RWPE1 (cell line): ENCODE measurements at regions not wholly inside any gene's neighbourhood (a gene's known extent, or its start where the extent isn't known, plus 50 kb on each side); places are given as distances from the start of the nearest gene placed in this dataset.
"Not testable (repeated sequence)": the region's sequence is repeated elsewhere in the genome, so short reads cannot be mapped to it uniquely, and the experiment has no call there.

ENCODE experiments used
- CTCF ChIA-PET: fragments of 350-600 bp; sonication (Branson Sonifier 250); formaldehyde crosslinking; extraction: SDS; loops from one replicate; lab custom pipeline; 2021; lab: Yijun Ruan, JAX
- POLR2A ChIA-PET: fragments of 400-600 bp; formaldehyde crosslinking; extraction: SDS; loops from one replicate; lab custom pipeline; 2020; ENCODE audit warnings: antibody characterized with exemption; ENCODE audit not compliant: low non-redundant PET; lab: Yijun Ruan, JAX
- DNase-seq: peaks from one replicate; pipeline ENCODE4 v3.0.0; 2012; ENCODE audit warnings: low spot score
- H3K27ac ChIP-seq: fragments of 450-650 bp; 2 replicates; pipeline ENCODE4 v1.5.1; 2017
- CTCF ChIP-seq: fragments of 450-650 bp; conservative IDR thresholded peaks from 2 replicates; pipeline ENCODE4 v1.5.1; 2017; ENCODE audit warnings: low read depth, mild to moderate bottlenecking

DNA sequence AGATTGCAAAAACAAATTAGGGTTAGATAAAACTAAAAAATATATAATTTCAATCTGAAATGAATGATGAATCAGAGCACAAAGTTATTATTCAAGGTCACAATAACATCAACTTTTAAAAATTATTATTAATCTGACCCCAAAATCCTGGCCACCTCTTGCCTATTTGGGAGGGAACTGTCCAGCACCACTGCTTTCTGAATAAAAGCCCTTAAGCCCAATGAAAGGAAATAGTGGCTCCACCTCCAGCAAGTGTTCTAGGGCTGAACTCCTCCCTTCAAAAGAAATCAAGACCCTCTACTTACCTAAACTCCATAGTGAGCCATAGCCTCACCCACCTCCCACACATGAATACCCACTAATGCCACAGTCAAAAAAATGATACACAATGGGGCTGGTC is 208.2 kb downstream of the PARM1 start:
- CTCF ChIA-PET = no interaction called here
- H3K27ac ChIP-seq = no peak overlapping the region
- DNase-seq = no peak
- POLR2A ChIA-PET = no interaction called here
- TF ChIP-seq CTCF = no peak

DNA sequence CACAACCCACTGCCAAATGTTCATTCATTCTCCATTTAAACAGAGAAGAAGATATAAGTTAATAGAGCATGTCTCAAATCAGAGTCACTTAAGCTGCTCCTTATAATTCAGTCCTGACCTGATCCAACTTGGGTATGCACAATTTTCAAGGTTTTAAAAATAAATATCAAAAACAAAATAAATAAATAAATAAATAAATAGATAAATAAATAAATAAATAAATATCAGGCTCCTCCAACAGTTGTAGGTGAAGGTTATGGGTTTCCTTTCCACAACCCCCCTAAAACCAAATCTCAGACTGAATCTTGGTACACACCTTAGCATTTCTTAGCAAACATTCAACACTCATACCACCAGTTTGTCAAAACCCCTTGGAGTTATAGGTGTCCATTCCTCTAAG is 204.4 kb downstream of the PARM1 start:
- DNase-seq = no peak
- ChIA-PET CTCF (no interaction called here), POLR2A (no interaction called here)
- H3K27ac ChIP-seq = no peak overlapping the region
- TF ChIP-seq CTCF = no peak

GRCh38 chr4:75135068-75135825 is 202.3 kb downstream of the PARM1 start:
- DNase-seq = no peak
- POLR2A ChIA-PET = no interaction called here
- H3K27ac ChIP-seq = no peak overlapping the region
- TF ChIP-seq CTCF = no peak
- CTCF ChIA-PET = no interaction called here

DNA sequence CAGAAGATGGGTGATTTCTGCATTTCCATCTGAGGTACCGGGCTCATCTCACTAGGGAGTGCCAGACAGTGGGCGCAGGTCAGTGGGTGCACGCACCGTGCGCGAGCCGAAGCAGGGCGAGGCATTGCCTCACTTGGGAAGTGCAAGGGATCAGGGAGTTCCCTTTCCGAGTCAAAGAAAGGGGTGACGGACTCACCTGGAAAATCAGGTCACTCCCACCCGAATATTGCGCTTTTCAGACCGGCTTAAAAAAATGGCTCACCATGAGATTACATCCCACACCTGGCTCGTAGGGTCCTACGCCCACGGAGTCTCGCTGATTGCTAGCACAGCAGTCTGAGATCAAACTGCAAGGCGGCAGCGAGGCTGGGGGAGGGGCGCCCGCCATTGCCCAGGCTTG is 194.0 kb downstream of the PARM1 start:
- CTCF ChIA-PET, POLR2A ChIA-PET: not testable (repeated sequence)
- H3K27ac ChIP-seq = peak overlapping the region; percentile 80

GRCh38 chr4:75126058-75126457 is 193.1 kb downstream of the PARM1 start:
- no peak for TF ChIP-seq CTCF
- no peak for DNase-seq
- H3K27ac ChIP-seq = no peak overlapping the region
- CTCF ChIA-PET = interaction anchor here (0.7 kb wide), 1 partner anchor 15 kb away, joined by 4 read pairs; no protein-coding TSS in a partner anchor
- POLR2A ChIA-PET = no interaction called here

More for the DNA sequence above, 194.0 kb downstream of the PARM1 start:
- DNase-seq = not testable (repeated sequence)

DNA sequence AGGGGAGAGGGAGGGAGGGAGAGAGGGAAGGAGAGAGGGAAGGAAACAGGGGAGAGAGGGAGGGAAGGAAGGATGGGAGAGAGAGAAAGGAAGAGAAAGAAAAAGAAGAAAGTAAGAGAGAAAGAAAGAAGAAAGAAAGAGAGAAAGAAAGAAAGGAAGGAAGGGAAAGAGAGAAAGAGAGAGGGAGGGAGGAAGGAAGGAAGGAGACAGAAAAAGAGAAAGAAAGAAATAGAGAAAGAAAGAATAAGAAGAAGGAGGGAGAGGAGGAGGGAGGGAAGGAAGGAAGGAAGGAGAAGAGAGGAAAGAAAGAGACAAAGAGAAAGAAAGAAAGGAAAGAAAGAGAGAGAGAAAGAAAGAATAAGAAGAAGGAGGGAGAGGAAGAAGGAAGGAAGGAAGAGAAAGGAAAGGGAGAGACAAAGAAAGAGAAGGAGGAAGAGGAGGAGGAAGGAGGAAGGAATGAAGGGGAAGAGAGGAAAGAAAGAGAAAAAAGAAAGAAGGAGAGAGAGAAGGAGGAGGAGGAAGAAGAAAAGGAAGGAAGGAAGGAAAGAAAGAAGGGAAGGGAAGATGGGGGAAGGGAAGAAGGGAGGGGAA is 189.6 kb downstream of the PARM1 start:
- no peak overlapping the region for H3K27ac ChIP-seq
- POLR2A ChIA-PET = no interaction called here
- CTCF ChIA-PET = no interaction called here
- no peak for DNase-seq
- no peak for TF ChIP-seq CTCF

GRCh38 chr4:75118739-75119138 is 185.8 kb downstream of the PARM1 start:
- DNase-seq = no peak
- H3K27ac ChIP-seq = no peak overlapping the region
- no peak for TF ChIP-seq CTCF
- POLR2A ChIA-PET = no interaction called here
- CTCF ChIA-PET = no interaction called here
